ENCODE measurements at regions not wholly inside any gene's neighbourhood (a gene's known extent, or its start where the extent isn't known, plus 50 kb on each side); places are given as distances from the start of the nearest gene placed in this dataset.

DNA sequence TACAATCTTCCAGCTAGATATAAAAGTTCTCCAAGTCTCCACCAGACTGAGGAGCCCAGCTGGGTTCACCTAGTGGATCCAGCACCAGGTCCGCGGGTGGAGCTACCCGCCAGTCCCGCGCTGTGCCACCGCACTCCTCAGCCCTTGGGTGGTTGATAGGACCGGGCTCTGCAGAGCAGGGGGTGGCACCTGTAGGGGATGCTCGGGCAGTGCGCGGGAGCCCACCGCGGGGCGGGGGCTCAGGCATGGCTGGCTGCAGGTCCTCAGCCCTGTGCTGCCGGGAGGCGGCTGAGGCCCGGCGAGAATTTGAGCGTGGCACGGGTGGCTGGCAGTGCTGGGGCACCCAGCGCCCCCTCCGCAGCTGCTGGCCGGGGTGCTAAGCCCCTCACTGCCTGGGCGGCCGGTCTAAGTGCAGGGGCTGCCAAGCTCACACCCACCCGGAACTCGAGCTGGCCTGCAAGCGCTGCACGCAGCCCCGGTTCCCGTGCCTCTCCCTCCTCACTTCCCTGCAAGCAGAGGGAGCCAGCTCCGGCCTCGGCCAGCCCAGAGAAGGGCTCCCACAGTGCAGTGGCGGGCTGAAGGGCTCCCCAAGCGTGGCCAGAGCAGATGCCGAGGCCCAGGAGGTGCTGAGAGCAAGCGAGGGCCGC is 542.8 kb upstream of the PCDH9 start:
- no peak for TF ChIP-seq EZH2phosphoT487 (IDR thresholded peaks at IDR 0.05; ENCODE audit: low read depth)
- TF ChIP-seq, protein P1, sequence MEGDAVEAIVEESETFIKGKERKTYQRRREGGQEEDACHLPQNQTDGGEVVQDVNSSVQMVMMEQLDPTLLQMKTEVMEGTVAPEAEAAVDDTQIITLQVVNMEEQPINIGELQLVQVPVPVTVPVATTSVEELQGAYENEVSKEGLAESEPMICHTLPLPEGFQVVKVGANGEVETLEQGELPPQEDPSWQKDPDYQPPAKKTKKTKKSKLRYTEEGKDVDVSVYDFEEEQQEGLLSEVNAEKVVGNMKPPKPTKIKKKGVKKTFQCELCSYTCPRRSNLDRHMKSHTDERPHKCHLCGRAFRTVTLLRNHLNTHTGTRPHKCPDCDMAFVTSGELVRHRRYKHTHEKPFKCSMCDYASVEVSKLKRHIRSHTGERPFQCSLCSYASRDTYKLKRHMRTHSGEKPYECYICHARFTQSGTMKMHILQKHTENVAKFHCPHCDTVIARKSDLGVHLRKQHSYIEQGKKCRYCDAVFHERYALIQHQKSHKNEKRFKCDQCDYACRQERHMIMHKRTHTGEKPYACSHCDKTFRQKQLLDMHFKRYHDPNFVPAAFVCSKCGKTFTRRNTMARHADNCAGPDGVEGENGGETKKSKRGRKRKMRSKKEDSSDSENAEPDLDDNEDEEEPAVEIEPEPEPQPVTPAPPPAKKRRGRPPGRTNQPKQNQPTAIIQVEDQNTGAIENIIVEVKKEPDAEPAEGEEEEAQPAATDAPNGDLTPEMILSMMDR (IDR thresholded peaks at IDR 0.05; ENCODE audit: low read depth, low read length) = no peak
